ENCODE measurements at regions not wholly inside any gene's neighbourhood (a gene's known extent, or its start where the extent isn't known, plus 50 kb on each side); places are given as distances from the start of the nearest gene placed in this dataset.
"Not testable (repeated sequence)": the region's sequence is repeated elsewhere in the genome, so short reads cannot be mapped to it uniquely, and the experiment has no call there.

- DNase-seq (ENCODE audit: low read depth): not testable (repeated sequence)
These were observed 122.1 kb downstream of the SPAG6 start for GRCh38 chr10:22467393-22467792.

- no peak for DNase-seq (ENCODE audit: low read depth)
These were observed 123.4 kb downstream of the SPAG6 start for GRCh38 chr10:22468570-22469320.

- no peak for DNase-seq (ENCODE audit: low read depth)
These were observed 127.7 kb downstream of the SPAG6 start for GRCh38 chr10:22473044-22473443.

DNA sequence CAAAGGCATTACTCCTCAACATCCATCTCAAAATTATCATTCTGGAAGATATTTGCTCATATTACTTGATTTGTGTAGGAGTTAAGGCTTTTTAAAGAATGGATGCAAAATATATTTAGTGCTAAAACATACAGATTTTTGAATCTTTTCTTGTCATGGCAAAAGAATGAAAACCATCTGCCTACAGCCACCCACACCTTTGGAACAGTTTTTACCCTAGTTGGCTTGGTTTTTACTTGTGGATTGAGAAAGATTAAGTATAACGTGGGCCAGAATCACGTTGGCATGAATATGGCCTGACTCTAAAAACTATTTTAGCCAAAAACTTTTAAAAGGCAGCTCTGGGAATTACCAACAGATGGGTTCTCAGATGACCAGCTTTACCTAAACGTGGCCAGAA is 128.2 kb downstream of the SPAG6 start:
- DNase-seq (ENCODE audit: low read depth): no peak

DNA sequence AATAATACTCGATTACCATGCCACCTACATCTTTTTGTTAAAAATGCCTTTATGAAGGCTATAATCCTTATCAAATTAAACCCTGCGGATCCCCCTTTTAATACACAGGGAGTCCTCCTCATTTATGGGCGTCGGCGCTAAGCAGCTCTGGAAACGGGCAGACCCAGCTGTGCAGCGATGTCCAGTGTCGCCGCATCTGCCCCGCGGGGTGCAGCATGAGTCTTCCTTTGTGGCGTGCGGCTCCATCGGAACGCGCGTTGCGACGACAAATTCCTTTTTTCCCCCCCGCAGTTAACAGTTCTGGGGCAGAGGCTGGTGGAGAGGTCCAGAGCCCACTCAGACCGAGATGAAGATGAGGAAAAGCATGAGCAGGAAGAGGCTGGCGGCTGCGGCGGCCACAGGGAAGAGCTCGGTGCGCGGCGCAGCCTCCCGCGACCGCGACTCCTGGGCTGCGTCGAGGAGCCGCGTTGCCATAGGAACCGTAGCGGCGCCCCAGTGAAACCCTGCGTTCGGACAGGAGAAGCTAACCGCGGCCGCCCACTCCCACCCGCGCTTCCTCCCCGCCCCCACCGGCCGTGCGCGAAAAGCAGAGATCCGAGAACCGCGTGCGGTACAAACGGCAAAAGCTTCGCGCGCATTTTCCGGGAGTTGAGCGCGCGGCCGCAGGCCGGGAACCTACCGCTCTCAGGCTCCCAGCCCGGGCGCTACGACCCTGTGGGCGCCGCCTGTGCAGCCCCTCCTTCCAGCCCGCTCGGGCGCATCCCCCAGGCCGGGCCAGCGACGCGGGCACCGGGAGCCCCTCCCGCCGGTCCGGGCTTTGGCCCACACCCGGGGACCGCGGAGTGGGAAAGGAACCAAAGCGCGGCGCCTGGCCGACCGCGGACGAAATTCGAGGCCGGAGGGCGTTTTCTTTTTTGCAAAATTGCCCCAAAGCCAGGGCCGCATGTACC is 130.6 kb downstream of the SPAG6 start:
- peak; percentile 29 for DNase-seq (ENCODE audit: low read depth)

DNA sequence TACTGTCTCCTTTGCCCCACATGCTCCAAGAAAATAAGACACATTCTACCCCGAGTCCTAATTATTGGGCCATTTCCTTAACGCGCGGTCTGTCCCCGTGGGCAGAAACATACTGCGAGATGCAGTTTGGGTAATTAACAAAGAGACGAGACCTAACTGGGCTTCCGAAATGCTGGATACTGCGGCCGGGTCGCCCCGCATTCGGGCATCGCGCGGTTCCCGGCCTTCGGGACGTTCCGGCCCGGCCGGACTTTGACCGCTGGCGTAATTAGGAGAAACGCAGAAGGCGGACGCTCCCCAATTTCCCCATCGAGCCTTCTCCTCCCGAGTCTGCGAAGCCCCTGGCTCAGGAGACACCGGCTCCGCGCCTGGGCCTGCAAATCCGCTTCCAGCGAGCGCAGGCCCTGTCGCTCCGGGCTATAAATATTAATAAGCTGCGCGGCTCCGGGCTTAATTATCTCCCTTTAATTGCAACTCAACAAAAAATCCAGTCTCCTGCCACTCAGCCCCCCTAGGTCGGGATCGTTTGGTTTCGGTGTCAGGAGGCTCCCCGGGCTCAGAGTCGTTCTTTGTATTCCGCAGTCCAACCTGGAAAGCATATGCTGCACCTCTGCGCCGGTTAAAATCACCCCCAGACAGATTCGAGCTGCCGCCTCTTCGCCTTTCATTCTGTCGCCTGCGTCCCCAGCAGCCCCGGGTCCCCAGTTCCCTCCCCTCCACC is 131.5 kb downstream of the SPAG6 start:
- DNase-seq (ENCODE audit: low read depth): no peak

- no peak for DNase-seq (ENCODE audit: low read depth)
These were observed 132.3 kb downstream of the SPAG6 start for GRCh38 chr10:22477334-22478287.

DNA sequence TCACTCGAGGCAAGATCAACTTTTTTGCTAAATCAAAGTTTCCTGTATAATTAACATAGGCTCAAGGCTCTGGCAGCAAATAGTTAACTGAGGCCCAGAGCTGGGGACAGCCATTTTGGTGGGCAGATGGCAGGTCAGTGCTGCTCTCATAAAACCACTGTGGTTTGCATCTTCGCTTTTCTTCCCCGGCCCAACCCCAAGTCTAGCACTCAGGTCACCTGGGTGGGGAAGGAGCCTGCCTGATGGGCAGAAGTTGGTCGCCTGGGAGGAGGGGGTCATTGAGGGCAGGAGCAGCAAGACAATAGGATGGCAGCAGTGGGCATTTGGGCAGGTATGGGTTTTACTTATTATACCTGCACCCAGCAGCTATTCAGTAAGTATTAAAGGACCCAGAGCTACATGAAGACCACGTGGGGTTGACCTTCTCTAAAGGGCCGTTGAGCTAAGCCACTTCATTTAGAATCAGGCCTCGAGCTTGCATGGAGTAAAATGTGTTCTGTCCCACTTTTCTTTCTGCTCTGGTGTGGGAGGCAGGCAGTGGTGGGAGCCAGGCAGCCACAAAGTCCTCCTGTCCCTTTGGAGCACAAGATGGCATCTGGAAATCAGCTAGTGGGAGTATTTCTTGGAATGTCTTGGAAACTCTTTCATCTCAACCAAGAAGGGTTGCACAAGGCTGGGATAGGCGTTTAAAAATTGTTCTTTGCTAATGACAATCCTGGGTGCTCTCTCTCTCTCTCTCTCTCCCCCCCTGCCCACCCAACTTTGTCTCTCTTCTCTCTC is 133.4 kb downstream of the SPAG6 start:
- no peak for DNase-seq (ENCODE audit: low read depth)

DNA sequence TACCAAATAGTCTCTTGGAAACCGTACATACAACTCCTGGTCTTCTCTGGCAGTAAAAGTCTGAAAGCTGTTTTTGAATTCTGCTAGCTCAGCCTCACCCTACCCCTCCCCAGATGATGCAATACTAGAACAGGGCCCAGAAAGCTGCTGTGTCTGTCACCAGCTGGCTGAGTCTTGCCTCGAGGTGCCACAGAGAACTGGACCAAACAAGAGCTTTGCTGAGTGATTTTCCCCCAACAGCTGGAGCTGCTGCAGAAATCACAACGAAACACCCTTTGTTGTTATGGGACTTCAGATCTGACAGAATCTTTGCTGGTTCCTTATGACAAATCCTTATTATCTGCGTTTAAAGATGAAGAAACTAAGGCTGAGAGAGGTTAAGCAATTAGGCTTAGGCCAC is 134.1 kb downstream of the SPAG6 start:
- no peak for DNase-seq (ENCODE audit: low read depth)

DNA sequence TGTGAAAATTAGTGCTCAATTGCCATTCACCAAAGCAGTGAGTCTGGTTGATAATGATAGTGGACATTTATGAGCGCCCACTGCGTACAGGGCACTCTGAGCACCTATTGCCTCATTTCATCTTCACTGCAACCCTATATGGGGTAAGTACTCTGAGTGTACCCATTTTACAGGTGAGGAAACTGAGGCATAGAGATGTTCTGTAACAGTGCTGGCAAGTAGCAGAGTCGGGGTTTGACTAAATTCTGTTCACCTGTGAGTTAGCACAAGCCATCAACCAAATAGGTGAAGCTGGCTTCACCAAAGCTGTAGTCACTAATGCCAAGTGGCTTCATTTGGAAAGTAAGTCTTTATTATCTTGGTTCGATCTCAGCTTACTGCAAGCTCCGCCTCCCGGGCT is 135.8 kb downstream of the SPAG6 start:
- DNase-seq (ENCODE audit: low read depth): no peak

DNA sequence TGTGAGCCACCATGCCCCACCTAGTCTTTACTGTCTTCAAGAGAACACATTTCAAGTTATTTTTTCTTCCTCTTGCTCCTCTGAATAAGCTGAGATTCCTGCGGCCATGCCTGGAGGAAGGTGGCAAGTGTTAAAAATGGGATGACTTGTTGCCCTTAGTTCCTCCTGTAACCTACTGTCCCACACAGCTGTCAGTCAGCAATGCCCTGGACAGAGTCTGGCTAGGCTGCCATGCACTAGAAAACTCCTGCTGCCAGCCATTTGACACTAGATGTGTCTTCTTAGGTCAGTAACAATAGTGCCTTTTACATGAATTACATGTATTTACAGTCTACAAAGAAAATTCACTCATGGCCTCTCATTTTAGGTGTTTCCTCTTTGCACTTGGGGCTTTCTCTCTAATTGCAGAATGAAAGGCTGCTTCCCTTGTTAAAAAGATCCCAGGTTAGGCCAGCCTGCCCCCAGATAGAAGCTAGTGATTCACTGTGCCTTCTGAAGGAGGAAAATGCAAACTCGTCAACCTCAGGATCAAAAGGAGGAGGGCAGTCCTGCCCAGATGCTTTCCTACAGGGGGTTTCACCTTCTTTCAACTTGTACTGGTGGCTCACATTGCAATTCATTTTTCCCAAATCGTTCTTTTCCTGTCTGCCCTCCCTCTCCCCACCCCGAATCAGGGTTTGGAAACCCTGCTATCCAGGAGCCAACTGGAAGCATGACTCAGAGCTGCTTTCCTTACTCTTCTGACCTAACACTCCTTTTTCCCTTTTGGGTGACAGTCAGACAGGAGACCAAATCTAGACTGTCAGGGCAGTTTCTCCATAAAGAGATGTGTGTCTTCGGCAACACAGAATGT is 136.6 kb downstream of the SPAG6 start:
- DNase-seq (ENCODE audit: low read depth): no peak

DNA sequence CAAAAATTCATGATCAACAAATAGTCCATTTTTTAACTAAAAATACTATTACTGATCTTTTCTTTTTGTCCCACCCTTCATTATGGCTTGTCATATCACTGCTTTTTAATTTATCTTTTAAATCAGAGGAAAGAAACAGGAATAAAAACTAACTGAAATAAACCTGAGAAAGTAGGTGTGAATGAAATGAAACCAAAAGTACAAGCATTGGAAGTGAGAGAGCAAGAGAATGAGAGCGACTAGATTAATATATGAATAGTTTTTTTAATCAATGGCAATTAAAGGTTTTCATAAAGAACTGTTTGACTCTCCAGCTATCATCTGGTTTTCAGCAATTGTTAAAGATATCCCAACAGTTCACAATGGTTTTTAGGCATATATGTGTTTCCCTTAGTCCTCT is 137.8 kb downstream of the SPAG6 start:
- no peak for DNase-seq (ENCODE audit: low read depth)
